BJ (cell line): ENCODE measurements at regions not wholly inside any gene's neighbourhood (a gene's known extent, or its start where the extent isn't known, plus 50 kb on each side); places are given as distances from the start of the nearest gene placed in this dataset.
"Not testable (repeated sequence)": the region's sequence is repeated elsewhere in the genome, so short reads cannot be mapped to it uniquely, and the experiment has no call there.

Source experiments
- CTCF ChIA-PET: fragments of 350-600 bp; formaldehyde crosslinking; extraction: SDS; loops from one replicate; lab custom pipeline; 2021; ENCODE audit warnings: antibody characterized with exemption, inconsistent platforms; lab: Yijun Ruan, JAX
- POLR2A ChIA-PET: fragments of 300-600 bp; sonication (Branson Sonifier 250); formaldehyde crosslinking; extraction: SDS; loops from one replicate; lab custom pipeline; 2021; ENCODE audit warnings: antibody characterized with exemption; lab: Charles Lee
- DNase-seq: peaks from one replicate; pipeline ENCODE4 v3.0.0-alpha.2; 2011; ENCODE audit warnings: low read depth
- H3K27me3 ChIP-seq: 2 replicates; pipeline ENCODE4 v1.6.0; 2011; ENCODE audit warnings: low read length; ENCODE audit not compliant: control insufficient read depth, insufficient read depth
- H3K36me3 ChIP-seq: 2 replicates; pipeline ENCODE4 v1.5.1; 2011; ENCODE audit warnings: low read length; ENCODE audit not compliant: control insufficient read depth, insufficient read depth
- H3K4me3 ChIP-seq: 2 replicates; pipeline ENCODE4 v1.5.1; 2011; ENCODE audit warnings: low read depth, mild to moderate bottlenecking, control low read depth, low read length
- TF ChIP-seq, protein P1 (sequence below): IDR thresholded peaks from 2 replicates; pipeline ENCODE4 v1.5.1; 2011; ENCODE audit warnings: low read depth, mild to moderate bottlenecking, control low read depth, inconsistent platforms, low read length, moderate library complexity; ENCODE audit not compliant: insufficient read depth

- ChIA-PET POLR2A (no interaction called here), CTCF (no interaction called here)
- no peaks in the 10 kb centered on the region for H3K27me3 ChIP-seq
- DNase-seq = no peak
- no peaks in the 10 kb centered on the region for H3K36me3 ChIP-seq
- TF ChIP-seq, protein P1, sequence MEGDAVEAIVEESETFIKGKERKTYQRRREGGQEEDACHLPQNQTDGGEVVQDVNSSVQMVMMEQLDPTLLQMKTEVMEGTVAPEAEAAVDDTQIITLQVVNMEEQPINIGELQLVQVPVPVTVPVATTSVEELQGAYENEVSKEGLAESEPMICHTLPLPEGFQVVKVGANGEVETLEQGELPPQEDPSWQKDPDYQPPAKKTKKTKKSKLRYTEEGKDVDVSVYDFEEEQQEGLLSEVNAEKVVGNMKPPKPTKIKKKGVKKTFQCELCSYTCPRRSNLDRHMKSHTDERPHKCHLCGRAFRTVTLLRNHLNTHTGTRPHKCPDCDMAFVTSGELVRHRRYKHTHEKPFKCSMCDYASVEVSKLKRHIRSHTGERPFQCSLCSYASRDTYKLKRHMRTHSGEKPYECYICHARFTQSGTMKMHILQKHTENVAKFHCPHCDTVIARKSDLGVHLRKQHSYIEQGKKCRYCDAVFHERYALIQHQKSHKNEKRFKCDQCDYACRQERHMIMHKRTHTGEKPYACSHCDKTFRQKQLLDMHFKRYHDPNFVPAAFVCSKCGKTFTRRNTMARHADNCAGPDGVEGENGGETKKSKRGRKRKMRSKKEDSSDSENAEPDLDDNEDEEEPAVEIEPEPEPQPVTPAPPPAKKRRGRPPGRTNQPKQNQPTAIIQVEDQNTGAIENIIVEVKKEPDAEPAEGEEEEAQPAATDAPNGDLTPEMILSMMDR = no peak
- no peak overlapping the region for H3K4me3 ChIP-seq
These were observed 736.8 kb downstream of the DIPK2A start for GRCh38 chr3:144708437-144708836.

- TF ChIP-seq, protein P1 = no peak
- Histone ChIP-seq H3K36me3 (no peaks in the 10 kb centered on the region), H3K4me3 (no peak overlapping the region), H3K27me3 (no peaks in the 10 kb centered on the region)
- CTCF ChIA-PET = interaction anchor here (0.9 kb wide), 1 partner anchor 61 kb away, joined by 3 read pairs; no protein-coding TSS in a partner anchor
- no peak for DNase-seq
- POLR2A ChIA-PET = no interaction called here
These were observed 765.7 kb downstream of the DIPK2A start for GRCh38 chr3:144737281-144737680.

GRCh38 chr3:144743225-144743668, 771.6 kb downstream of the DIPK2A start:
- no peak for DNase-seq
- no peaks in the 10 kb centered on the region for H3K27me3 ChIP-seq
- ChIA-PET CTCF (no interaction called here), POLR2A (no interaction called here)
- no peaks in the 10 kb centered on the region for H3K36me3 ChIP-seq
- H3K4me3 ChIP-seq = no peak overlapping the region
- TF ChIP-seq, protein P1 = no peak

GRCh38 chr3:144744473-144744872, 772.9 kb downstream of the DIPK2A start:
- POLR2A ChIA-PET = no interaction called here
- CTCF ChIA-PET = no interaction called here
- H3K27me3 ChIP-seq = no peaks in the 10 kb centered on the region
- DNase-seq = no peak
- TF ChIP-seq, protein P1 = no peak
- no peaks in the 10 kb centered on the region for H3K36me3 ChIP-seq
- no peak overlapping the region for H3K4me3 ChIP-seq

GRCh38 chr3:144746631-144747030, 775.0 kb downstream of the DIPK2A start:
- no peaks in the 10 kb centered on the region for H3K36me3 ChIP-seq
- ChIA-PET POLR2A (interaction anchor here (0.6 kb wide), 1 partner anchor 134 kb away, joined by 3 read pairs; no protein-coding TSS in a partner anchor), CTCF (interaction anchor here (0.5 to 0.7 kb wide), 2 partner anchors 147 to 928 kb away, joined by 3 read pairs; no protein-coding TSS in a partner anchor)
- no peaks in the 10 kb centered on the region for H3K27me3 ChIP-seq
- H3K4me3 ChIP-seq = no peak overlapping the region
- no peak for DNase-seq
- TF ChIP-seq, protein P1 = no peak

DNA sequence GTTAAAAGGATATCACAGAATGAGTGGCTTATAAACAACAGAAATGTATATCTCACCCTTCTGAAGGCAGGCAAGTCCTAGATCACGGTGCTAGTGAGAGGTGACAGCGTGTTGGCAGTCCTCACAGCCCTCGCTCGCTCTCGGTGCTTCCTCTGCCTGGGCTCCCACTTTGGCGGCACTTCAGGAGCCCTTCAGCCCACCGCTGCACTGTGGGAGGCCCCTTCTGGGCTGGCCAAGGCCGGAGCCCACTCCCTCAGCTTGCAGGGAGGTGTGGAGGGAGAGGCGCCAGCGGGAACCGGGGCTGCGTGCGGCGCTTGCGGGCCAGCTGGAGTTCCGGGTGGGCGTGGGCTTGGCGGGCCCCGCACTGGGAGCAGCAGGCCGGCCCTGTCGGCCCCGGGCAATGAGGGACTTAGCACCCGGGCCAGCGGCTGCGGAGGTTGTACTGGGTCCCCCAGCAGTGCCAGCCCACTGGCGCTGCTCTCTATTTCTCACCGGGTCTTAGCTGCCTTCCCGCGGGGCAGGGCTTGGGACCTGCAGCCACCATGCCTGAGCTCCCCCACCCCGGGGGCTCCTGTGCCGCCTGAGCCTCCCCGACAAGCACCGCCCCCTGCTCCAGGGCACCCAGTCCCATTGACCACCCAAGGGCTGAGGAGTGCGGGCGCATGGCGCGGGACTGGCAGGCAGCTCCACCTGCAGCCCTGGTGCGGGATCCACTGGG, 778.1 kb downstream of the DIPK2A start:
- H3K4me3 ChIP-seq, DNase-seq, CTCF ChIA-PET, POLR2A ChIA-PET, H3K36me3 ChIP-seq, H3K27me3 ChIP-seq: not testable (repeated sequence)
